HepG2 (cell line): ENCODE measurements at regions not wholly inside any gene's neighbourhood (a gene's known extent, or its start where the extent isn't known, plus 50 kb on each side); places are given as distances from the start of the nearest gene placed in this dataset.

ENCODE experiments used
- ETV6 ChIP-seq: sonication (generic); formaldehyde crosslinking; conservative IDR thresholded peaks from 2 replicates; pipeline ENCODE4 v1.4.0; 2020; ENCODE audit warnings: missing genetic modification reagents
- RXRB ChIP-seq: IDR thresholded peaks from 2 replicates; pipeline ENCODE4 v1.6.1; 2016; ENCODE audit warnings: borderline replicate concordance, missing genetic modification reagents, missing compliant biosample characterization
- TOE1 ChIP-seq: sonication (generic); formaldehyde crosslinking; IDR thresholded peaks from 2 replicates; pipeline ENCODE4 v1.4.0; 2020; ENCODE audit warnings: mild to moderate bottlenecking, missing genetic modification reagents
- ZNF354B ChIP-seq: sonication (generic); formaldehyde crosslinking; IDR thresholded peaks from 2 replicates; pipeline ENCODE4 v1.8.0; 2022; ENCODE audit warnings: mild to moderate bottlenecking, missing genetic modification reagents
- TF ChIP-seq, protein P1 (sequence below): IDR thresholded peaks from 2 replicates; pipeline ENCODE4 v1.6.1; 2016; ENCODE audit warnings: low read depth, missing genetic modification reagents, missing compliant biosample characterization
- TF ChIP-seq, protein P2 (sequence below): sonication (generic); formaldehyde crosslinking; IDR thresholded peaks from 2 replicates; pipeline ENCODE4 v1.5.0; 2020; ENCODE audit warnings: mild to moderate bottlenecking, missing genetic modification reagents, moderate library complexity

DNA sequence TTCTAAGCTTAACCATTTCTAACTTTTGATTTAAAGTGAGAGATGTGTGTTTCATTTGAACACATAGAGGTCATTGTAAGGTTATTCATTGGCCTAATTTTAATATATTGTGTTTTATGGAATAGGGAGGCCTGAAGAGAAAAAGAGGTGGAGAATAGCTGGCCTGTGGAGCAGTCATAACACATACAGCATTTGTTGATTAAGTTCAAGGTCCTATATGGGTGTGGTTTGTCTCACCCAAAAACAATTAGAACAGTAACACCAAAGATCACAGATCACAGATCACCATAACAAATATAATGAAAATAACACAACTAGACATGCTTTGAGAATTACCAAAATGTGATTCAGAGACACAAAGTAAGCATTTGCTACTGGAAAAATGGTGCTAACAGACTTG, 252.4 kb upstream of the SPOPL start:
- TF ChIP-seq, protein P1, sequence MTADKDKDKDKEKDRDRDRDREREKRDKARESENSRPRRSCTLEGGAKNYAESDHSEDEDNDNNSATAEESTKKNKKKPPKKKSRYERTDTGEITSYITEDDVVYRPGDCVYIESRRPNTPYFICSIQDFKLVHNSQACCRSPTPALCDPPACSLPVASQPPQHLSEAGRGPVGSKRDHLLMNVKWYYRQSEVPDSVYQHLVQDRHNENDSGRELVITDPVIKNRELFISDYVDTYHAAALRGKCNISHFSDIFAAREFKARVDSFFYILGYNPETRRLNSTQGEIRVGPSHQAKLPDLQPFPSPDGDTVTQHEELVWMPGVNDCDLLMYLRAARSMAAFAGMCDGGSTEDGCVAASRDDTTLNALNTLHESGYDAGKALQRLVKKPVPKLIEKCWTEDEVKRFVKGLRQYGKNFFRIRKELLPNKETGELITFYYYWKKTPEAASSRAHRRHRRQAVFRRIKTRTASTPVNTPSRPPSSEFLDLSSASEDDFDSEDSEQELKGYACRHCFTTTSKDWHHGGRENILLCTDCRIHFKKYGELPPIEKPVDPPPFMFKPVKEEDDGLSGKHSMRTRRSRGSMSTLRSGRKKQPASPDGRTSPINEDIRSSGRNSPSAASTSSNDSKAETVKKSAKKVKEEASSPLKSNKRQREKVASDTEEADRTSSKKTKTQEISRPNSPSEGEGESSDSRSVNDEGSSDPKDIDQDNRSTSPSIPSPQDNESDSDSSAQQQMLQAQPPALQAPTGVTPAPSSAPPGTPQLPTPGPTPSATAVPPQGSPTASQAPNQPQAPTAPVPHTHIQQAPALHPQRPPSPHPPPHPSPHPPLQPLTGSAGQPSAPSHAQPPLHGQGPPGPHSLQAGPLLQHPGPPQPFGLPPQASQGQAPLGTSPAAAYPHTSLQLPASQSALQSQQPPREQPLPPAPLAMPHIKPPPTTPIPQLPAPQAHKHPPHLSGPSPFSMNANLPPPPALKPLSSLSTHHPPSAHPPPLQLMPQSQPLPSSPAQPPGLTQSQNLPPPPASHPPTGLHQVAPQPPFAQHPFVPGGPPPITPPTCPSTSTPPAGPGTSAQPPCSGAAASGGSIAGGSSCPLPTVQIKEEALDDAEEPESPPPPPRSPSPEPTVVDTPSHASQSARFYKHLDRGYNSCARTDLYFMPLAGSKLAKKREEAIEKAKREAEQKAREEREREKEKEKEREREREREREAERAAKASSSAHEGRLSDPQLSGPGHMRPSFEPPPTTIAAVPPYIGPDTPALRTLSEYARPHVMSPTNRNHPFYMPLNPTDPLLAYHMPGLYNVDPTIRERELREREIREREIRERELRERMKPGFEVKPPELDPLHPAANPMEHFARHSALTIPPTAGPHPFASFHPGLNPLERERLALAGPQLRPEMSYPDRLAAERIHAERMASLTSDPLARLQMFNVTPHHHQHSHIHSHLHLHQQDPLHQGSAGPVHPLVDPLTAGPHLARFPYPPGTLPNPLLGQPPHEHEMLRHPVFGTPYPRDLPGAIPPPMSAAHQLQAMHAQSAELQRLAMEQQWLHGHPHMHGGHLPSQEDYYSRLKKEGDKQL = no peak
- no peak for TF ChIP-seq ZNF354B (CRISPR knock-in tag)
- no peak for TF ChIP-seq RXRB
- TF ChIP-seq, protein P2, sequence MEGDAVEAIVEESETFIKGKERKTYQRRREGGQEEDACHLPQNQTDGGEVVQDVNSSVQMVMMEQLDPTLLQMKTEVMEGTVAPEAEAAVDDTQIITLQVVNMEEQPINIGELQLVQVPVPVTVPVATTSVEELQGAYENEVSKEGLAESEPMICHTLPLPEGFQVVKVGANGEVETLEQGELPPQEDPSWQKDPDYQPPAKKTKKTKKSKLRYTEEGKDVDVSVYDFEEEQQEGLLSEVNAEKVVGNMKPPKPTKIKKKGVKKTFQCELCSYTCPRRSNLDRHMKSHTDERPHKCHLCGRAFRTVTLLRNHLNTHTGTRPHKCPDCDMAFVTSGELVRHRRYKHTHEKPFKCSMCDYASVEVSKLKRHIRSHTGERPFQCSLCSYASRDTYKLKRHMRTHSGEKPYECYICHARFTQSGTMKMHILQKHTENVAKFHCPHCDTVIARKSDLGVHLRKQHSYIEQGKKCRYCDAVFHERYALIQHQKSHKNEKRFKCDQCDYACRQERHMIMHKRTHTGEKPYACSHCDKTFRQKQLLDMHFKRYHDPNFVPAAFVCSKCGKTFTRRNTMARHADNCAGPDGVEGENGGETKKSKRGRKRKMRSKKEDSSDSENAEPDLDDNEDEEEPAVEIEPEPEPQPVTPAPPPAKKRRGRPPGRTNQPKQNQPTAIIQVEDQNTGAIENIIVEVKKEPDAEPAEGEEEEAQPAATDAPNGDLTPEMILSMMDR (CRISPR knock-in tag) = no peak
- TF ChIP-seq ETV6 (CRISPR knock-in tag) = no peak
- no peak for TF ChIP-seq TOE1 (CRISPR knock-in tag)
